ENCODE measurements at regions not wholly inside any gene's neighbourhood (a gene's known extent, or its start where the extent isn't known, plus 50 kb on each side); places are given as distances from the start of the nearest gene placed in this dataset.
A peak's percentile ranks its signal among the peaks of the same experiment; 100 is the strongest.

DNA sequence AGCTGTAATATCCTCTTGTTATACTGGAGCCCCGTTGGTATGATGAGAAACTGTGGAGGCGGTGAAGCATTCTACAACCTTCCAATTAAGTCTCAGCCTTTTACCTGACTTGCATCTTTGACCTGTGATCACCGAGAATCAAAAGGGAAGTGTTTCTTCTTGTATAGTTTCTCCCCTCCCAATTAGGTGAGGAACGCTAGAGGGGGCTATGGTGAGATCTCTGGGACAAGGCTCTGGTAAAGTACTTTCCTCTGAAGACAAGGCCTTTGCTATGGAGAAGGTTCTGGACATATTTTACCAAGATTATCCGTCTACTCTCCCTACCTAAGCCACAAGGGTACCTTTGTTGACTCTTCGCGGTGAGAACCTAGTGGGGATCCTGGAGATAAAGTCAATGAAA, 111.3 kb downstream of the CBLL2 start:
- RAD21 ChIA-PET (ENCODE audit: unreplicated experiment): no interaction called here
- no peaks in the 10 kb centered on the region for H3K36me3 ChIP-seq (ENCODE audit: control insufficient read depth in 2 of 2, insufficient read depth in 2 of 2, low read length in 1 of 2)
- ATAC-seq (no peak), FAIRE-seq (no peak), DNase-seq (ENCODE audit: low read depth, low spot score) (no peak)
- H3K9ac ChIP-seq (ENCODE audit: control insufficient read depth, insufficient read depth, low read length): no peak overlapping the region
- no peak overlapping the region for H3K4me3 ChIP-seq
- no peaks in the 10 kb centered on the region for H3K9me3 ChIP-seq (replicated peaks; ENCODE audit: control insufficient read depth, insufficient read depth, low read length)
- no peak overlapping the region for H3K27ac ChIP-seq (ENCODE audit: control insufficient read depth, insufficient read depth)
- no peaks in the 10 kb centered on the region for H4K20me1 ChIP-seq (ENCODE audit: control insufficient read depth, insufficient read depth)
- no peaks in the 10 kb centered on the region for H3K4me1 ChIP-seq (ENCODE audit: control insufficient read depth, insufficient read depth, low read length)
- no peak overlapping the region for H3K4me2 ChIP-seq (ENCODE audit: control insufficient read depth, insufficient read depth)
- CTCF ChIA-PET: interaction anchor here (1.2 kb wide), 1 partner anchor 399 kb away, joined by 4 read pairs; no protein-coding TSS in a partner anchor
- POLR2A ChIA-PET: no interaction called here
- H2AFZ ChIP-seq (ENCODE audit: control insufficient read depth, low read depth, low read length): no peak overlapping the region
- TF ChIP-seq, protein P1, sequence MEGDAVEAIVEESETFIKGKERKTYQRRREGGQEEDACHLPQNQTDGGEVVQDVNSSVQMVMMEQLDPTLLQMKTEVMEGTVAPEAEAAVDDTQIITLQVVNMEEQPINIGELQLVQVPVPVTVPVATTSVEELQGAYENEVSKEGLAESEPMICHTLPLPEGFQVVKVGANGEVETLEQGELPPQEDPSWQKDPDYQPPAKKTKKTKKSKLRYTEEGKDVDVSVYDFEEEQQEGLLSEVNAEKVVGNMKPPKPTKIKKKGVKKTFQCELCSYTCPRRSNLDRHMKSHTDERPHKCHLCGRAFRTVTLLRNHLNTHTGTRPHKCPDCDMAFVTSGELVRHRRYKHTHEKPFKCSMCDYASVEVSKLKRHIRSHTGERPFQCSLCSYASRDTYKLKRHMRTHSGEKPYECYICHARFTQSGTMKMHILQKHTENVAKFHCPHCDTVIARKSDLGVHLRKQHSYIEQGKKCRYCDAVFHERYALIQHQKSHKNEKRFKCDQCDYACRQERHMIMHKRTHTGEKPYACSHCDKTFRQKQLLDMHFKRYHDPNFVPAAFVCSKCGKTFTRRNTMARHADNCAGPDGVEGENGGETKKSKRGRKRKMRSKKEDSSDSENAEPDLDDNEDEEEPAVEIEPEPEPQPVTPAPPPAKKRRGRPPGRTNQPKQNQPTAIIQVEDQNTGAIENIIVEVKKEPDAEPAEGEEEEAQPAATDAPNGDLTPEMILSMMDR (IDR thresholded peaks at IDR 0.05 in 2 of 3, conservative IDR thresholded peaks at IDR 0.05 in 1 of 3; ENCODE audit: control insufficient read depth in 2 of 3, extremely low read depth in 1 of 3, insufficient read depth in 1 of 3, low read depth in 3 of 3, low read length in 3 of 3): peak in 1 of 3 experiments; percentile 12; a peak in 1 of 6 replicates
- no peak for TF ChIP-seq ETV6 (conservative IDR thresholded peaks at IDR 0.05 in 1 of 2, IDR thresholded peaks at IDR 0.05 in 1 of 2; ENCODE audit: borderline replicate concordance in 1 of 2, low read depth in 1 of 2)
- 0 out of 2 replicates have a peak, but pooled peaks have one; percentile 16 for TF ChIP-seq RAD21 (IDR thresholded peaks at IDR 0.05; ENCODE audit: insufficient read depth, low read depth, low read length)
- no peak for TF ChIP-seq ZBED1 (IDR thresholded peaks at IDR 0.05; ENCODE audit: borderline replicate concordance)
- TF ChIP-seq, protein P2, sequence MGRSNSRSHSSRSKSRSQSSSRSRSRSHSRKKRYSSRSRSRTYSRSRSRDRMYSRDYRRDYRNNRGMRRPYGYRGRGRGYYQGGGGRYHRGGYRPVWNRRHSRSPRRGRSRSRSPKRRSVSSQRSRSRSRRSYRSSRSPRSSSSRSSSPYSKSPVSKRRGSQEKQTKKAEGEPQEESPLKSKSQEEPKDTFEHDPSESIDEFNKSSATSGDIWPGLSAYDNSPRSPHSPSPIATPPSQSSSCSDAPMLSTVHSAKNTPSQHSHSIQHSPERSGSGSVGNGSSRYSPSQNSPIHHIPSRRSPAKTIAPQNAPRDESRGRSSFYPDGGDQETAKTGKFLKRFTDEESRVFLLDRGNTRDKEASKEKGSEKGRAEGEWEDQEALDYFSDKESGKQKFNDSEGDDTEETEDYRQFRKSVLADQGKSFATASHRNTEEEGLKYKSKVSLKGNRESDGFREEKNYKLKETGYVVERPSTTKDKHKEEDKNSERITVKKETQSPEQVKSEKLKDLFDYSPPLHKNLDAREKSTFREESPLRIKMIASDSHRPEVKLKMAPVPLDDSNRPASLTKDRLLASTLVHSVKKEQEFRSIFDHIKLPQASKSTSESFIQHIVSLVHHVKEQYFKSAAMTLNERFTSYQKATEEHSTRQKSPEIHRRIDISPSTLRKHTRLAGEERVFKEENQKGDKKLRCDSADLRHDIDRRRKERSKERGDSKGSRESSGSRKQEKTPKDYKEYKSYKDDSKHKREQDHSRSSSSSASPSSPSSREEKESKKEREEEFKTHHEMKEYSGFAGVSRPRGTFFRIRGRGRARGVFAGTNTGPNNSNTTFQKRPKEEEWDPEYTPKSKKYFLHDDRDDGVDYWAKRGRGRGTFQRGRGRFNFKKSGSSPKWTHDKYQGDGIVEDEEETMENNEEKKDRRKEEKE (IDR thresholded peaks at IDR 0.05): no peak
- no peaks in the 10 kb centered on the region for H3K79me2 ChIP-seq (ENCODE audit: control insufficient read depth, insufficient read depth, low read length)
- H3K27me3 ChIP-seq (replicated peaks in 1 of 2; ENCODE audit: control insufficient read depth in 2 of 2, insufficient read depth in 2 of 2, low read length in 1 of 2): no peaks in the 10 kb centered on the region
- in situ Hi-C loops (cut with MboI) (no loop called here), intact Hi-C loops (cut with micrococcal nuclease; ENCODE audit: unreplicated experiment) (no loop called here)
- SMC1A ChIA-PET (ENCODE audit: uncharacterized antibody, unreplicated experiment): no interaction called here
- BruUV-seq (replicated peaks): no TSS peak
- 38% methylated on average over 7 of the region's 7 CpGs for WGBS (ENCODE audit: insufficient coverage, insufficient replicate concordance, low lambda C conversion rate, missing lambda C conversion rate)
